ENCODE measurements at regions not wholly inside any gene's neighbourhood (a gene's known extent, or its start where the extent isn't known, plus 50 kb on each side); places are given as distances from the start of the nearest gene placed in this dataset.

- TF ChIP-seq YY1 (IDR thresholded peaks at IDR 0.05; ENCODE audit: insufficient read depth, insufficient read length) (no peak), ZNF274 (IDR thresholded peaks at IDR 0.05; ENCODE audit: low read depth, low read length) (no peak), SUZ12 (IDR thresholded peaks at IDR 0.05; ENCODE audit: extremely low read depth, insufficient read depth, insufficient read length) (no peak)
Measured at GRCh38 chr6:139591075-139591865, 216.8 kb upstream of the CITED2 start.
